Peyer's patch (tissue), 4 donors: ENCODE measurements at regions not wholly inside any gene's neighbourhood (a gene's known extent, or its start where the extent isn't known, plus 50 kb on each side); places are given as distances from the start of the nearest gene placed in this dataset.

ENCODE experiments used
- DNase-seq, 3 donors: peaks; one replicate each; pipeline ENCODE4 v3.0.0-alpha.2; 2017 to 2019
- H3K27ac ChIP-seq, 4 donors: fragments of 200-600 bp; sonication (generic); one replicate each; pipeline ENCODE4 v1.5.1; 2016 to 2019
- H3K27me3 ChIP-seq, 2 donors: fragments of 200-600 bp; sonication (generic); one replicate each; pipeline ENCODE4 v1.5.1; 2019
- H3K36me3 ChIP-seq, 3 donors: fragments of 200-600 bp; sonication (generic); one replicate each; pipeline ENCODE4 v1.5.1; 2016 to 2019
- H3K4me1 ChIP-seq, 4 donors: fragments of 200-600 bp; sonication (generic); one replicate each; pipeline ENCODE4 v1.5.1; 2016 to 2019
- H3K4me3 ChIP-seq, 4 donors: fragments of 200-600 bp; sonication (generic); 1 replicate in 3 of 4; 2 replicates in 1 of 4; pipeline ENCODE4 v1.5.1; 2016 to 2019; ENCODE audit warnings: mild to moderate bottlenecking in 1 of 4
- H3K9me3 ChIP-seq, 4 donors: fragments of 200-600 bp; sonication (generic); one replicate each; pipeline ENCODE4 v1.5.1; 2016 to 2019; ENCODE audit warnings: mild to moderate bottlenecking in 1 of 4
- POLR2A ChIP-seq, 2 donors: fragments of 450-650 bp; IDR thresholded peaks; one replicate each; pipeline ENCODE4 v1.5.1; 2017; ENCODE audit warnings: antibody characterized with exemption in 2 of 2, mild to moderate bottlenecking in 2 of 2, moderate library complexity in 2 of 2
- TF ChIP-seq, protein P1 (sequence below), 6 experiments: fragments of 450-650 bp in 4 of 6; fragments of 200-600 bp in 2 of 6; sonication (generic) in 1 of 6; IDR thresholded peaks; one replicate each; pipeline ENCODE4 v1.5.1; 2017 to 2019; ENCODE audit warnings: antibody characterized with exemption in 6 of 6, mild to moderate bottlenecking in 3 of 6, moderate library complexity in 1 of 6

DNA sequence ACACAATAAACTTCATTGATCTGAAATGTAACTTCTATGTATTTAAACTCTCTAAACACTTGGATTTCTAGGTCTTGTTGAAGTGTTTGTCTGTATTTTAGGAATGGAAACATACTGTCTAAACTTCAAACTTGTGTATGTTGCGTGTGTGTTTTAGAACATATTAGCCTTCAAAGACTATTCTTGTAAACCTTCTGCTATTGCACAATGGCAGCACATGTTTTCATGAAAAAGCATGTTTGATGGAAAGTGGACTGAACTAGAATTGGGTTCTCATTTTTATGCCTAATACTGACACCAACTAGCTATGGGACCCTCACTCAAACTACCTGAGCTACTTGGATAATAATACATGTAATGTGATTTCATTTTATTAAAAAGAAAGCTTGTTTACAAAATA, 592.6 kb downstream of the IPMK start:
- Histone ChIP-seq H3K9me3 (no peaks in the 10 kb centered on the region), H3K27me3 (no peaks in the 10 kb centered on the region), H3K27ac (no peak overlapping the region), H3K4me1 (no peaks in the 10 kb centered on the region), H3K4me3 (no peak overlapping the region), H3K36me3 (no peaks in the 10 kb centered on the region)
- DNase-seq, result no peak
- TF ChIP-seq, protein P1, sequence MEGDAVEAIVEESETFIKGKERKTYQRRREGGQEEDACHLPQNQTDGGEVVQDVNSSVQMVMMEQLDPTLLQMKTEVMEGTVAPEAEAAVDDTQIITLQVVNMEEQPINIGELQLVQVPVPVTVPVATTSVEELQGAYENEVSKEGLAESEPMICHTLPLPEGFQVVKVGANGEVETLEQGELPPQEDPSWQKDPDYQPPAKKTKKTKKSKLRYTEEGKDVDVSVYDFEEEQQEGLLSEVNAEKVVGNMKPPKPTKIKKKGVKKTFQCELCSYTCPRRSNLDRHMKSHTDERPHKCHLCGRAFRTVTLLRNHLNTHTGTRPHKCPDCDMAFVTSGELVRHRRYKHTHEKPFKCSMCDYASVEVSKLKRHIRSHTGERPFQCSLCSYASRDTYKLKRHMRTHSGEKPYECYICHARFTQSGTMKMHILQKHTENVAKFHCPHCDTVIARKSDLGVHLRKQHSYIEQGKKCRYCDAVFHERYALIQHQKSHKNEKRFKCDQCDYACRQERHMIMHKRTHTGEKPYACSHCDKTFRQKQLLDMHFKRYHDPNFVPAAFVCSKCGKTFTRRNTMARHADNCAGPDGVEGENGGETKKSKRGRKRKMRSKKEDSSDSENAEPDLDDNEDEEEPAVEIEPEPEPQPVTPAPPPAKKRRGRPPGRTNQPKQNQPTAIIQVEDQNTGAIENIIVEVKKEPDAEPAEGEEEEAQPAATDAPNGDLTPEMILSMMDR (IDR thresholded peaks at IDR 0.05), result no peak
- TF ChIP-seq POLR2A (IDR thresholded peaks at IDR 0.05), result no peak

DNA sequence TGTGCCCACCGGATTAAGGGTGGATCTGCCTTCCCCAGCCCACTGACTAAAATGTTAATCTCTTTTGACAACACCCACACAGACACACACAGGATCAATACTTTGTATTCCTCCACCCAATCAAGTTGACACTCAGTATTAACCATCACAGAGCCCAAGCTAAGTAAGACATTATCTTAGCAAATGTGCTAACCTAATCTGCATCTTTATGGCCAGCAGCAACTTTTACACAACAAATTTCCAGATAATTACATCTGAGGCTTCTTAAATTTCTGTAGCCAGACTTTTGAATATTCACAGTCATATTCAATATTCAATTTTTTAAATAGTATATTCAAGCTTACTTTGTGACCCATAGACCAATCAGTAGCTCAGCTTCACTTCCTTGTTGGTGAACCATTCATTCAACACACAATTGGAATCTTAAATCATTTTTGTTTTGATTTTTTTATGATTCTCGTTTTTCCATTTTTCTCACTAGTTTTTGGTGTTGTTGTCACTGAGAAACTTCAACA, 594.2 kb downstream of the IPMK start:
- Histone ChIP-seq H3K27ac (no peak overlapping the region), H3K4me1 (no peaks in the 10 kb centered on the region), H3K36me3 (no peaks in the 10 kb centered on the region), H3K9me3 (no peaks in the 10 kb centered on the region), H3K27me3 (no peaks in the 10 kb centered on the region), H3K4me3 (no peak overlapping the region)
- TF ChIP-seq, protein P1 (IDR thresholded peaks at IDR 0.05), result no peak
- no peak for TF ChIP-seq POLR2A (IDR thresholded peaks at IDR 0.05)
- no peak for DNase-seq

DNA sequence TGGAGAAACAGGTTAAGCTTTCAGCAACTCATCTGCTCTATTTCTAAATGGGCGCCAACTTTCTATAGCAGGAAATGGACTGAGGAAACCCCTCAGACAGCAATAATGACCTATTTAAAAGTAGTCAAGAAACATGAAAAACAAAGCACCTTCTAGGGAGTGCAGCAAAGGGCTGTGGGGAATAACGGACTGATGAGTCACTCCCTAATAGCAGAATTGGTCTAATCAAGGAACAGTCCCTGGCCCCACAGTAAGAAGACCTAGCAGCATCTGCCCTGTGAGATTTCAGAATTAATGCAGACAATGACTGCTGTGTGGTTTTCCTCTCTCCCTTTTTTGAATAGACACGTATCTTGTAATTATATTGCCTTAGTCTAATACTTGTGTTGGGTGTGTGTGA, 602.9 kb downstream of the IPMK start:
- Histone ChIP-seq H3K4me3 (no peak overlapping the region), H3K4me1 (no peaks in the 10 kb centered on the region), H3K27me3 (no peaks in the 10 kb centered on the region), H3K9me3 (no peaks in the 10 kb centered on the region), H3K27ac (no peak overlapping the region), H3K36me3 (no peaks in the 10 kb centered on the region)
- no peak for DNase-seq
- TF ChIP-seq POLR2A (IDR thresholded peaks at IDR 0.05), result no peak
- TF ChIP-seq, protein P1 (IDR thresholded peaks at IDR 0.05), result no peak

DNA sequence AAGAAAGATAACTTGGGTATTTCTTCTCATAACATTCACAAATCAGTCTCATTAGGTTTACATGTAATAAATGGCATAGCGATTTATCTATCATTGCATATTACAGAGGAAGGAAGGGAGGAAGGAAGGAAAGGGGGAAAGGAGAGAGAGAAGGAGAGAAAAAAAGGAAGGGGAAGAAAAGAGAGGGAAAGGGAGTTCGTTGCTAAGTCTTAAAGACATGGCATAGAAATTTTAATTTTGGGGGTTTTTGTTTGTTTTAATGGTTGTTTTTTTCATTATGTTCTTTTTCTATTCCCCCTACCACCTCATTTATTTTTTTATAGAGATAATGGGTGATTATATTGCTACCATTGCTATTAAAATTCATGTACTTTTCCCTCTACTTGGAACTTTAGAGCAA, 604.3 kb downstream of the IPMK start:
- Histone ChIP-seq H3K9me3 (no peaks in the 10 kb centered on the region), H3K27ac (no peak overlapping the region), H3K27me3 (no peaks in the 10 kb centered on the region), H3K4me1 (no peaks in the 10 kb centered on the region), H3K4me3 (no peak overlapping the region), H3K36me3 (no peaks in the 10 kb centered on the region)
- DNase-seq, result no peak
- TF ChIP-seq POLR2A (IDR thresholded peaks at IDR 0.05), result no peak
- TF ChIP-seq, protein P1 (IDR thresholded peaks at IDR 0.05), result no peak

DNA sequence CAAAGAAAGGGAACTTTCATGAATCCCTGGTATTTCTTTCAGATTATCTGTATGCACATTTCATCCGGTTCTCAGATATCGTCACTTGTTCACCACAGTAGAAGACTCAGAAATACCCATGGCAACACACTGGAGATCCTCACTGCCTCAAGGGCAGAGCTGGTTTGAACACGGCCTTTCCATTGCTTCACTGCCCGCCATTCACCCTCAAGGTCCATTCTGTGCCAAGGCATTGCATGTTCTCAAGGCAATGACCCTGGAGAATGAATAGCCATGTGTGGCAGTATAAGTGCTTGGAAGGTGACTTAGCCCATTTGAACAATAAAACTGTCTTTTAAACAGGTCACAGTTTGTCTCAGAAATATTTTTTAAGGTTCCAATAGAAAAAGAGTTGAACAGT, 606.5 kb downstream of the IPMK start:
- Histone ChIP-seq H3K9me3 (no peaks in the 10 kb centered on the region), H3K27me3 (no peaks in the 10 kb centered on the region), H3K4me3 (no peak overlapping the region), H3K4me1 (no peaks in the 10 kb centered on the region), H3K27ac (no peak overlapping the region), H3K36me3 (no peaks in the 10 kb centered on the region)
- TF ChIP-seq POLR2A (IDR thresholded peaks at IDR 0.05), result no peak
- TF ChIP-seq, protein P1 (IDR thresholded peaks at IDR 0.05), result no peak
- DNase-seq, result no peak

DNA sequence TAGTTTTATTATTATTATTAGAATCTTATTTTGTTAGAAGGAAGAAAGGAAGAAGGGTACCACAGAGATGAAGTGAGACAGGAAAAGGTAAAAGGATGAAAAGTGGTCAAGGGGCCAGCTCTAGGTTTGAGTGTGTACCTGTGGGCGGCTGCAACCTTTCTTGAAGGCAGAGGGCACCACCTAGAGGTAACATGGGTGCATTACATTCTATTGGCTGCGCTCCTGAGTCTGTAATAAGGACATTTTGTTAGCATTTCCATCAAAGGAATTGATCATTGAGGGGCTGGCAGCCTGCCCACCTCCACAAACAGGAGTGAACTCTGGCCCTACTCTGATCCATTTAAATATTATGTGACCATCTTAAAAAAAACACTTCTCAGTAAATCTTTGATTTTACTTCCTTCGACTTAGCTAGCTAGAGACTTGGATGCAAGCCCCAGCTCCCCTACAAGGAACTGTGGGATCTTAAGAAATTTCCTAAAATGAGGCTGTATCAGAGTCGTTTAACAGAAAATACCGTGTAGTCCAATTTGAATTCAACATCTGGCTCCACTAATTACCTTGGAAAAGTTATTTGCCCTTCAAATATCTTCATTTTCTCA, 610.4 kb downstream of the IPMK start:
- H3K4me3 ChIP-seq, result no peak overlapping the region
- no peak overlapping the region for H3K27ac ChIP-seq
- H3K36me3 ChIP-seq, result no peaks in the 10 kb centered on the region
- H3K27me3 ChIP-seq, result no peaks in the 10 kb centered on the region
- no peaks in the 10 kb centered on the region for H3K9me3 ChIP-seq
- DNase-seq, result peak in 2 of 3 donors; percentile 45 to 70
- TF ChIP-seq POLR2A (IDR thresholded peaks at IDR 0.05), result no peak
- TF ChIP-seq, protein P1 (IDR thresholded peaks at IDR 0.05), result peak in 4 of 6 experiments; percentile 59 to 85 (median 76)
- no peaks in the 10 kb centered on the region for H3K4me1 ChIP-seq
